ENCODE measurements at regions not wholly inside any gene's neighbourhood (a gene's known extent, or its start where the extent isn't known, plus 50 kb on each side); places are given as distances from the start of the nearest gene placed in this dataset.

GRCh38 chr17:79315358-79316105 is 240.9 kb downstream of the ENGASE start:
- TF ChIP-seq, protein P1, sequence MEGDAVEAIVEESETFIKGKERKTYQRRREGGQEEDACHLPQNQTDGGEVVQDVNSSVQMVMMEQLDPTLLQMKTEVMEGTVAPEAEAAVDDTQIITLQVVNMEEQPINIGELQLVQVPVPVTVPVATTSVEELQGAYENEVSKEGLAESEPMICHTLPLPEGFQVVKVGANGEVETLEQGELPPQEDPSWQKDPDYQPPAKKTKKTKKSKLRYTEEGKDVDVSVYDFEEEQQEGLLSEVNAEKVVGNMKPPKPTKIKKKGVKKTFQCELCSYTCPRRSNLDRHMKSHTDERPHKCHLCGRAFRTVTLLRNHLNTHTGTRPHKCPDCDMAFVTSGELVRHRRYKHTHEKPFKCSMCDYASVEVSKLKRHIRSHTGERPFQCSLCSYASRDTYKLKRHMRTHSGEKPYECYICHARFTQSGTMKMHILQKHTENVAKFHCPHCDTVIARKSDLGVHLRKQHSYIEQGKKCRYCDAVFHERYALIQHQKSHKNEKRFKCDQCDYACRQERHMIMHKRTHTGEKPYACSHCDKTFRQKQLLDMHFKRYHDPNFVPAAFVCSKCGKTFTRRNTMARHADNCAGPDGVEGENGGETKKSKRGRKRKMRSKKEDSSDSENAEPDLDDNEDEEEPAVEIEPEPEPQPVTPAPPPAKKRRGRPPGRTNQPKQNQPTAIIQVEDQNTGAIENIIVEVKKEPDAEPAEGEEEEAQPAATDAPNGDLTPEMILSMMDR (optimal IDR thresholded peaks at IDR 0.05 in 1 of 3, IDR thresholded peaks at IDR 0.05 in 1 of 3, conservative IDR thresholded peaks at IDR 0.05 in 1 of 3; ENCODE audit: extremely low read depth in 1 of 3, insufficient read depth in 2 of 3, low read length in 3 of 3), result no peak
- TF ChIP-seq EZH2 (IDR thresholded peaks at IDR 0.05; ENCODE audit: low read length), result no peak

Measured in keratinocyte (primary cell).